AG04450 (cell line): ENCODE measurements at regions not wholly inside any gene's neighbourhood (a gene's known extent, or its start where the extent isn't known, plus 50 kb on each side); places are given as distances from the start of the nearest gene placed in this dataset.

ENCODE experiments used
- CTCF ChIA-PET: fragments of 300-600, 350-600 bp; formaldehyde crosslinking; extraction: SDS; loops from one replicate; lab custom pipeline; 2022; ENCODE audit warnings: antibody characterized with exemption, inconsistent platforms; lab: Charles Lee
- POLR2A ChIA-PET: fragments of 350-600 bp; formaldehyde crosslinking; extraction: SDS; loops from one replicate; lab custom pipeline; 2021; ENCODE audit warnings: antibody characterized with exemption, inconsistent platforms; lab: Yijun Ruan, JAX
- DNase-seq: peaks from one replicate; pipeline ENCODE4 v3.0.0-alpha.2; 2011; ENCODE audit warnings: low read depth, low spot score
- H3K27ac ChIP-seq: one replicate; pipeline ENCODE4 v1.5.1; 2012; ENCODE audit warnings: low read depth, low read length, control low read depth
- H3K27me3 ChIP-seq: one replicate; pipeline ENCODE4 v1.6.0; 2012; ENCODE audit warnings: low read length; ENCODE audit not compliant: control insufficient read depth, insufficient read depth
- H3K4me3 ChIP-seq: 2 replicates; pipeline ENCODE4 v1.5.1; 2011; ENCODE audit warnings: mild to moderate bottlenecking, low read depth, low read length, control low read depth
- H3K9me3 ChIP-seq: 2 replicates; pipeline ENCODE4 v1.5.1; 2012; ENCODE audit warnings: low read length; ENCODE audit not compliant: control insufficient read depth, insufficient read depth
- TF ChIP-seq, protein P1 (sequence below): IDR thresholded peaks from 2 replicates; pipeline ENCODE4 v1.5.1; 2011; ENCODE audit warnings: low read depth, low read length, control low read depth, inconsistent platforms

DNA sequence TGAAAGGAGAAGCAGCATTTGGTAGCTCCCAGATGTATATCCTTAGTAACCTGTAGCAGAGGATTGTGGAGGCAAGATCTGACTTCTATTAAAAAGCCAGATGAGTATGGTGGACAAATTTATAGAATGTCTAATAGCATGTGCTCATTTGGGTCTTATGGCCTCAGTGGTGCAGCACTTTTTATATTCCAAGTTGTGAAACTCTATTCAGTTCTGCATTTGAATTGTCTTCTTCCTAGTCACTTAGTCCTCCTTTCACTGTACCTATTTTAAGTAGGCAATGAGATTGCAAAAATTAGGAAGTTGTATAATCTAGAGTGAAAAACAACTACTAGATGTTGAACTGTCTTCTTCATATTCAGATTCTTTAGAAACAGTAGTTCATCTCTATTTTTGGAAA is 412.5 kb upstream of the PCDH9 start:
- H3K27me3 ChIP-seq = no peaks in the 10 kb centered on the region
- no peak overlapping the region for H3K27ac ChIP-seq
- POLR2A ChIA-PET = no interaction called here
- TF ChIP-seq, protein P1, sequence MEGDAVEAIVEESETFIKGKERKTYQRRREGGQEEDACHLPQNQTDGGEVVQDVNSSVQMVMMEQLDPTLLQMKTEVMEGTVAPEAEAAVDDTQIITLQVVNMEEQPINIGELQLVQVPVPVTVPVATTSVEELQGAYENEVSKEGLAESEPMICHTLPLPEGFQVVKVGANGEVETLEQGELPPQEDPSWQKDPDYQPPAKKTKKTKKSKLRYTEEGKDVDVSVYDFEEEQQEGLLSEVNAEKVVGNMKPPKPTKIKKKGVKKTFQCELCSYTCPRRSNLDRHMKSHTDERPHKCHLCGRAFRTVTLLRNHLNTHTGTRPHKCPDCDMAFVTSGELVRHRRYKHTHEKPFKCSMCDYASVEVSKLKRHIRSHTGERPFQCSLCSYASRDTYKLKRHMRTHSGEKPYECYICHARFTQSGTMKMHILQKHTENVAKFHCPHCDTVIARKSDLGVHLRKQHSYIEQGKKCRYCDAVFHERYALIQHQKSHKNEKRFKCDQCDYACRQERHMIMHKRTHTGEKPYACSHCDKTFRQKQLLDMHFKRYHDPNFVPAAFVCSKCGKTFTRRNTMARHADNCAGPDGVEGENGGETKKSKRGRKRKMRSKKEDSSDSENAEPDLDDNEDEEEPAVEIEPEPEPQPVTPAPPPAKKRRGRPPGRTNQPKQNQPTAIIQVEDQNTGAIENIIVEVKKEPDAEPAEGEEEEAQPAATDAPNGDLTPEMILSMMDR = no peak
- no peaks in the 10 kb centered on the region for H3K9me3 ChIP-seq
- DNase-seq = no peak
- H3K4me3 ChIP-seq = no peak overlapping the region
- CTCF ChIA-PET = no interaction called here

DNA sequence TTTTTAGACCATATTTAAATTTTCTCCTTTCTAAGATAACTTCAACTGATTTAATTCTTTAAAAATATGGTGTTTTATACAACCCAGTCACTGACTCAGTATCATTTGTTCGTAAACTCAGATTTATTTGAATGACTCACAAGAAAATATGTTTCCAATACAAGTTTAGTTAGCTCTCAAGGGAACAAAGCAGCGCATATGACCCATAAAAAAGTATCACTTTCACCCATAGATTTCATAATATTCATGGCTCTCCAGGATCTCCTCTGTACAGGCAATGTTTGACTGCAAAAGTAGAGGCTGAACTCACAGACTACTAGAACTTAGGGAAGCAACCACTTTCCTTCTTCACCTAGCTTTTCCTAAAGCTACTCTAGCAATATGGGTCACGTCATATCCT is 405.6 kb upstream of the PCDH9 start:
- ChIA-PET CTCF (no interaction called here), POLR2A (no interaction called here)
- Histone ChIP-seq H3K4me3 (no peak overlapping the region), H3K27ac (no peak overlapping the region), H3K27me3 (no peaks in the 10 kb centered on the region), H3K9me3 (no peaks in the 10 kb centered on the region)
- TF ChIP-seq, protein P1 = no peak
- DNase-seq = no peak

DNA sequence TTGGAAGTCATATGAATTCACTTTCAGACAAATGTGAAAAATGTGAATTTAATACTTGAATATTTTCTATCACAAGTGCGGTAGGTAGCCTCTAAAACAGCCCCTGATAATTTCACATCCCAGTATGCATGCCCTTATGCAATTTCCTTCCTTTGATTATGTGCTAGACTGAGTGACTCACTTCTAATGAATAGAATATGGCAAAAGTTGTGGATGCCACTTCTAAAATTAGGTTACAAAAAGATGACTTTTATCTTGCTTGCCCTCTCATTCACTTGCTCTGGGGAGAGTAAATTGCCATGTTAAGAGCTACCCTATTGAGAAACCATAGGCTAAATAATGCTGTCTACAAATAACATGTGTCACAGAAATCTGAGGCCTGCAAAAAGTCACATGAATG is 402.5 kb upstream of the PCDH9 start:
- H3K27me3 ChIP-seq = no peaks in the 10 kb centered on the region
- TF ChIP-seq, protein P1 = no peak
- no peaks in the 10 kb centered on the region for H3K9me3 ChIP-seq
- ChIA-PET POLR2A (no interaction called here), CTCF (no interaction called here)
- H3K4me3 ChIP-seq = no peak overlapping the region
- DNase-seq = no peak
- no peak overlapping the region for H3K27ac ChIP-seq

DNA sequence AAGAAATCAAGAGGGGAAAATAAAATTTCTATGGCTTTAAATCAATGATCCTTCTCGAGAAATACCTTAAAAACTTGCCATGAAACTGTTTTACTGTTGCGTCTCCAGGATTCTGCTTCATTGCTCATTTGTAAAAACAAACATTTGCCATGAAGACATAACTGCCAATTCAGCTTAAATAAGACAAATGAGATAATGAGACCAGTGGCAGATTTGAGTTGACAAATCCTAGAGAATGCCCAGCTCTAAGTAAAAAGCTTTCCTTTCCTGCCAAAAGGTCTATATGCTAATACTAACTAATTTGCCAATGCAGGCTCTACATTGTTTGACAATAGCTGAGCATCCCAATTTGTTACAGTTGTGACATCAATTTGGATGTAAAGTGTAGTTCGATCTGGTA is 400.5 kb upstream of the PCDH9 start:
- Histone ChIP-seq H3K27ac (no peak overlapping the region), H3K27me3 (no peaks in the 10 kb centered on the region), H3K9me3 (no peaks in the 10 kb centered on the region), H3K4me3 (no peak overlapping the region)
- DNase-seq = no peak
- TF ChIP-seq, protein P1 = no peak
- ChIA-PET CTCF (no interaction called here), POLR2A (no interaction called here)

DNA sequence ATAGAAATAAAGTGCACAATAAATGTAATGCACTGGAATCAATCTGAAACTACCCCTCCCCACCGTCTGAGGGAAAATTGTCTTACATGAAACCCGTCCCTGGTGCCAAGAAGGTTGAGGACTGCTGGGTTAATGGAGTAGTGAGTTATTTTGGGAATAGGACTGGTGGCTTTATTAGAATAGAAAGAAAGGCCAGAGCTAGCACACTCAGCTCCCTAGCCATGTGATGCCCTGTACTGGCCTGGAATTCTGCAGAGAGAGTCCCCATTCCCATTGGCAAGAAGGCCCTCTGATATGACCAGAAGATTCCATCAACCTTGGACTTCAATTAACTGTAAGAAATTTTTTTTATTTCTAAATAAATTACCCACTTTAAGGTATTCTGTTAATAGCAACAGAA is 393.5 kb upstream of the PCDH9 start:
- no peak overlapping the region for H3K27ac ChIP-seq
- no peak for DNase-seq
- H3K9me3 ChIP-seq = no peaks in the 10 kb centered on the region
- H3K4me3 ChIP-seq = no peak overlapping the region
- POLR2A ChIA-PET = no interaction called here
- H3K27me3 ChIP-seq = no peaks in the 10 kb centered on the region
- TF ChIP-seq, protein P1 = no peak
- CTCF ChIA-PET = no interaction called here
